ENCODE measurements at regions not wholly inside any gene's neighbourhood (a gene's known extent, or its start where the extent isn't known, plus 50 kb on each side); places are given as distances from the start of the nearest gene placed in this dataset.

- WGBS, 2 experiments (ENCODE audit: extremely low coverage in 1 of 2, insufficient coverage in 1 of 2, insufficient read length in 1 of 2, insufficient replicate concordance in 2 of 2, low coverage in 1 of 2, low lambda C conversion rate in 2 of 2, missing lambda C conversion rate in 1 of 2), result 91% methylated on average over 10 of the region's 10 CpGs; no CpG with 5 or more reads in 1 of the 2 experiments
- Histone ChIP-seq H2BK20ac (ENCODE audit: low read length) (no peak overlapping the region), H4K5ac (ENCODE audit: insufficient read length, low read depth, low read length) (no peak overlapping the region), H3K27me3 (replicated peaks in 1 of 4; ENCODE audit: control insufficient read depth in 3 of 4, extremely low read depth in 1 of 4, insufficient read depth in 3 of 4, low read length in 3 of 4) (no peaks in the 10 kb centered on the region), H3K9me3 (ENCODE audit: insufficient read depth in 2 of 2, low read depth in 1 of 2, low read length in 1 of 2) (peaks cover 9 to 16% of the 10 kb centered on the region in 2 experiments), H3K9ac (replicated peaks in 1 of 4; ENCODE audit: extremely low read depth in 1 of 4, low read depth in 3 of 4, low read length in 3 of 4) (no peak overlapping the region), H2BK120ac (replicated peaks; ENCODE audit: low read depth, low read length) (no peak overlapping the region), H3K27ac (ENCODE audit: low read depth, low read length) (no peak overlapping the region), H3K4me1 (replicated peaks in 1 of 4; ENCODE audit: control insufficient read depth in 3 of 4, insufficient read depth in 4 of 4, low read length in 3 of 4) (no peaks in the 10 kb centered on the region), H3K4me2 (ENCODE audit: insufficient read depth in 1 of 2, low read depth in 2 of 2, low read length in 2 of 2) (no peak overlapping the region), H2BK12ac (ENCODE audit: low read depth, low read length) (no peak overlapping the region), H3K36me3 (ENCODE audit: control insufficient read depth in 2 of 4, insufficient read depth in 4 of 4, low read length in 3 of 4) (no peaks in the 10 kb centered on the region), H3K4ac (replicated peaks; ENCODE audit: insufficient read length, low read depth, low read length) (no peak overlapping the region), H3K23me2 (ENCODE audit: low read depth, low read length) (no peaks in the 10 kb centered on the region), H3K79me1 (ENCODE audit: low read depth, low read length) (no peaks in the 10 kb centered on the region), H2BK5ac (ENCODE audit: low read depth, low read length) (no peak overlapping the region), H3K79me2 (ENCODE audit: control insufficient read depth in 1 of 2, insufficient read depth in 2 of 2, low read length in 2 of 2) (no peaks in the 10 kb centered on the region), H4K8ac (ENCODE audit: extremely low read depth, insufficient read depth, low read length) (no peak overlapping the region), H2BK15ac (ENCODE audit: low read length) (no peak overlapping the region), H3K23ac (ENCODE audit: insufficient read length) (no peak overlapping the region), H4K20me1 (replicated peaks in 1 of 2; ENCODE audit: control insufficient read depth in 1 of 2, insufficient read depth in 2 of 2, low read length in 2 of 2) (no peaks in the 10 kb centered on the region), H3K14ac (ENCODE audit: insufficient read length) (no peak overlapping the region), H2AK5ac (ENCODE audit: low read depth, low read length) (no peak overlapping the region), H2AFZ (ENCODE audit: low read length) (no peak overlapping the region), H3K56ac (replicated peaks; ENCODE audit: insufficient read length, low read depth, low read length) (no peak overlapping the region), H3K18ac (ENCODE audit: extremely low read depth, low read length) (no peak overlapping the region), H4K91ac (replicated peaks; ENCODE audit: insufficient read length, low read length) (no peak overlapping the region), H3K4me3 (ENCODE audit: extremely low read depth in 1 of 4, insufficient read depth in 2 of 4, low read depth in 3 of 4, low read length in 4 of 4) (no peak overlapping the region)
- no peak for DNase-seq (ENCODE audit: low read depth in 1 of 2, low spot score in 2 of 2)
- POLR2A ChIA-PET (ENCODE audit: partially characterized antibody), result no interaction called here
- FAIRE-seq, result no peak
- CTCF ChIA-PET (ENCODE audit: partially characterized antibody), result interaction anchor here (1.2 to 2.0 kb wide), 2 partner anchors 56 to 181 kb away, joined by 4 to 5 read pairs; no protein-coding TSS in a partner anchor
- TF ChIP-seq RNF2 (IDR thresholded peaks at IDR 0.05; ENCODE audit: borderline replicate concordance, low read depth, low read length, missing control alignments, poor library complexity, severe bottlenecking) (no peak), CEBPB (IDR thresholded peaks at IDR 0.05; ENCODE audit: low read depth, low read length) (peak; percentile 5; the same call in 1 of the 2 replicates)
Measured at GRCh38 chr10:23512355-23513058, 73.6 kb downstream of the OTUD1 start.
